H1 (cell line): ENCODE measurements at regions not wholly inside any gene's neighbourhood (a gene's known extent, or its start where the extent isn't known, plus 50 kb on each side); places are given as distances from the start of the nearest gene placed in this dataset.

ENCODE experiments used
- CTCF ChIA-PET: fragments of 300-600 bp; sonication (Branson Sonifier 250); formaldehyde crosslinking; loops from one replicate; lab custom pipeline; 2021; ENCODE audit not compliant: partially characterized antibody; lab: Charles Lee
- POLR2A ChIA-PET: fragments of 300-600 bp; sonication (Branson Sonifier 250); formaldehyde crosslinking; loops from one replicate; lab custom pipeline; 2021; ENCODE audit warnings: inconsistent platforms; ENCODE audit not compliant: partially characterized antibody; lab: Charles Lee
- DNase-seq, 2 experiments: peaks; one replicate each; pipeline versions ENCODE4 v3.0.0 to v3.0.0-alpha.2; 2010 to 2022; ENCODE audit warnings: low spot score in 2 of 2, low read depth in 1 of 2, mixed read lengths in 1 of 2
- FAIRE-seq: peaks from 2 replicates; lab custom pipeline; 2011; peaks lifted over from hg19 to GRCh38; lab: Jason Lieb, UNC
- H2AFZ ChIP-seq: 2 replicates; pipeline ENCODE4 v1.8.1; 2012; ENCODE audit warnings: low read length, inconsistent platforms
- H2AK5ac ChIP-seq: 2 replicates; pipeline ENCODE4 v1.6.1; 2013; ENCODE audit warnings: low read depth, low read length
- H2BK120ac ChIP-seq: replicated peaks from 2 replicates; pipeline ENCODE3; 2013; ENCODE audit warnings: low read depth, low read length, inconsistent platforms
- H2BK12ac ChIP-seq: 2 replicates; pipeline ENCODE4 v1.6.1; 2013; ENCODE audit warnings: low read depth, low read length
- H2BK15ac ChIP-seq: 2 replicates; pipeline ENCODE4 v1.6.1; 2013; ENCODE audit warnings: low read length
- H2BK20ac ChIP-seq: 2 replicates; pipeline ENCODE4 v1.6.1; 2013; ENCODE audit warnings: low read length
- H2BK5ac ChIP-seq: 2 replicates; pipeline ENCODE4 v1.6.1; 2013; ENCODE audit warnings: low read depth, low read length
- H3K14ac ChIP-seq: 2 replicates; pipeline ENCODE4 v1.6.1; 2013; ENCODE audit warnings: inconsistent platforms; ENCODE audit not compliant: insufficient read length
- H3K18ac ChIP-seq: 2 replicates; pipeline ENCODE4 v1.6.1; 2013; ENCODE audit warnings: low read length; ENCODE audit errors: extremely low read depth
- H3K23ac ChIP-seq: 2 replicates; pipeline ENCODE4 v1.6.1; 2013; ENCODE audit warnings: inconsistent platforms; ENCODE audit not compliant: insufficient read length
- H3K23me2 ChIP-seq: 2 replicates; pipeline ENCODE4 v1.6.1; 2013; ENCODE audit warnings: low read depth, low read length
- H3K27ac ChIP-seq: 2 replicates; pipeline ENCODE4 v1.6.1; 2011; ENCODE audit warnings: low read depth, low read length, inconsistent platforms
- H3K27me3 ChIP-seq, 4 experiments: replicated peaks in 1 of 4; 1 replicate in 1 of 4; 2 replicates in 3 of 4; pipeline versions ENCODE4 v1.6.1 to v1.8.1; 2011 to 2013; ENCODE audit warnings: low read length in 3 of 4, mild to moderate bottlenecking in 3 of 4, inconsistent platforms in 2 of 4, mixed read lengths in 2 of 4, moderate library complexity in 1 of 4; ENCODE audit not compliant: control insufficient read depth in 3 of 4, insufficient read depth in 3 of 4; ENCODE audit errors: extremely low read depth in 1 of 4
- H3K36me3 ChIP-seq, 4 experiments: 2 replicates each; pipeline versions ENCODE4 v1.6.1 to v1.8.1; 2011 to 2013; ENCODE audit warnings: mild to moderate bottlenecking in 4 of 4, low read length in 3 of 4, moderate library complexity in 2 of 4, control low read depth in 1 of 4, inconsistent platforms in 1 of 4; ENCODE audit not compliant: insufficient read depth in 4 of 4, control insufficient read depth in 2 of 4
- H3K4ac ChIP-seq: replicated peaks from 2 replicates; pipeline ENCODE3; 2013; ENCODE audit warnings: low read length, low read depth, mixed read lengths, inconsistent platforms; ENCODE audit not compliant: insufficient read length
- H3K4me1 ChIP-seq, 4 experiments: replicated peaks in 1 of 4; 1 replicate in 1 of 4; 2 replicates in 3 of 4; pipeline versions ENCODE4 v1.6.1 to v1.8.1; 2011 to 2013; ENCODE audit warnings: low read length in 3 of 4, inconsistent platforms in 2 of 4, mixed read lengths in 1 of 4; ENCODE audit not compliant: insufficient read depth in 4 of 4, control insufficient read depth in 3 of 4
- H3K4me2 ChIP-seq, 2 experiments: 2 replicates each; pipeline versions ENCODE4 v1.6.1 to v1.8.1; 2011 to 2013; ENCODE audit warnings: low read depth in 2 of 2, low read length in 2 of 2, control low read depth in 1 of 2, inconsistent platforms in 1 of 2, mild to moderate bottlenecking in 1 of 2; ENCODE audit not compliant: insufficient read depth in 1 of 2
- H3K4me3 ChIP-seq, 4 experiments: fragments of 200-600, 300-600 bp in 1 of 4; sonication (generic), shearing (Covaris generic), sonication (Bioruptor Twin) in 1 of 4; 2 replicates each; pipeline versions ENCODE4 v1.5.1 to v1.8.1; 2011 to 2016; ENCODE audit warnings: low read length in 4 of 4, low read depth in 3 of 4, control low read depth in 2 of 4, inconsistent platforms in 2 of 4, mild to moderate bottlenecking in 2 of 4, mixed read lengths in 1 of 4, moderate library complexity in 1 of 4; ENCODE audit not compliant: insufficient read depth in 2 of 4; ENCODE audit errors: extremely low read depth in 1 of 4
- H3K56ac ChIP-seq: replicated peaks from 2 replicates; pipeline ENCODE3; 2013; ENCODE audit warnings: low read depth, mild to moderate bottlenecking, mixed read lengths, low read length, inconsistent platforms; ENCODE audit not compliant: insufficient read length
- H3K79me1 ChIP-seq: 2 replicates; pipeline ENCODE4 v1.6.1; 2013; ENCODE audit warnings: low read depth, low read length, control low read depth
- H3K79me2 ChIP-seq, 2 experiments: 2 replicates each; pipeline versions ENCODE4 v1.6.1 to v1.8.1; 2012 to 2013; ENCODE audit warnings: low read length in 2 of 2, mild to moderate bottlenecking in 2 of 2, inconsistent platforms in 1 of 2; ENCODE audit not compliant: insufficient read depth in 2 of 2, control insufficient read depth in 1 of 2
- H3K9ac ChIP-seq, 4 experiments: replicated peaks in 1 of 4; 1 replicate in 1 of 4; 2 replicates in 3 of 4; pipeline versions ENCODE4 v1.6.1 to v1.8.1; 2011 to 2013; ENCODE audit warnings: low read depth in 3 of 4, low read length in 3 of 4, control low read depth in 2 of 4, mild to moderate bottlenecking in 2 of 4, moderate library complexity in 2 of 4, inconsistent platforms in 1 of 4; ENCODE audit errors: extremely low read depth in 1 of 4
- H3K9me3 ChIP-seq, 2 experiments: 2 replicates each; pipeline versions ENCODE4 v1.6.1 to v1.8.1; 2012 to 2013; ENCODE audit warnings: mild to moderate bottlenecking in 2 of 2, moderate library complexity in 2 of 2, control low read depth in 1 of 2, inconsistent platforms in 1 of 2, low read depth in 1 of 2, low read length in 1 of 2, mixed read lengths in 1 of 2; ENCODE audit not compliant: insufficient read depth in 2 of 2
- H4K20me1 ChIP-seq, 2 experiments: replicated peaks in 1 of 2; 2 replicates each; pipeline versions ENCODE3 to v1.8.1; 2011 to 2013; ENCODE audit warnings: inconsistent platforms in 2 of 2, low read length in 2 of 2, mild to moderate bottlenecking in 1 of 2; ENCODE audit not compliant: insufficient read depth in 2 of 2, control insufficient read depth in 1 of 2
- H4K5ac ChIP-seq: 2 replicates; pipeline ENCODE4 v1.6.1; 2013; ENCODE audit warnings: low read length, low read depth, mixed read lengths, inconsistent platforms; ENCODE audit not compliant: insufficient read length
- H4K8ac ChIP-seq: 2 replicates; pipeline ENCODE4 v1.8.0; 2013; ENCODE audit warnings: mild to moderate bottlenecking, moderate library complexity, low read length, inconsistent platforms; ENCODE audit not compliant: insufficient read depth; ENCODE audit errors: extremely low read depth
- H4K91ac ChIP-seq: replicated peaks from 2 replicates; pipeline ENCODE3; 2013; ENCODE audit warnings: low read length, mixed read lengths, inconsistent platforms; ENCODE audit not compliant: insufficient read length
- CTCF ChIP-seq, 3 experiments: IDR thresholded peaks; 1 replicate in 2 of 3; 2 replicates in 1 of 3; pipeline versions ENCODE4 v1.5.1 to v1.6.1; 2011; ENCODE audit warnings: low read length in 3 of 3, mild to moderate bottlenecking in 3 of 3, inconsistent platforms in 2 of 3, low read depth in 1 of 3, moderate library complexity in 1 of 3; ENCODE audit not compliant: insufficient read depth in 1 of 3; ENCODE audit errors: control extremely low read depth in 1 of 3
- RAD21 ChIP-seq, 2 experiments: IDR thresholded peaks in 1 of 2; conservative IDR thresholded peaks in 1 of 2; 2 replicates each; pipeline ENCODE4 v1.6.1; 2011; ENCODE audit warnings: low read depth in 2 of 2, low read length in 2 of 2, improper control_type of control experiment in 1 of 2, inconsistent platforms in 1 of 2, mild to moderate bottlenecking in 1 of 2, moderate library complexity in 1 of 2
- SIRT6 ChIP-seq: IDR thresholded peaks from one replicate; pipeline ENCODE4 v1.7.1; 2012; ENCODE audit warnings: low read length, inconsistent platforms
- WGBS, 2 experiments: shearing (Covaris generic) in 1 of 2; methylation state at CpG; one replicate each; pipeline versions ENCODE4 v1.1.6 to v1.1.7; 2013 to 2015; ENCODE audit warnings: low lambda C conversion rate in 2 of 2, mixed read lengths in 2 of 2, inconsistent platforms in 1 of 2, low coverage in 1 of 2, missing lambda C conversion rate in 1 of 2; ENCODE audit not compliant: insufficient replicate concordance in 2 of 2, insufficient coverage in 1 of 2, insufficient read length in 1 of 2; ENCODE audit errors: extremely low coverage in 1 of 2, missing lambda C conversion rate in 1 of 2; 5-methylcytosine and 5-hydroxymethylcytosine counted together

- no peaks in the 10 kb centered on the region for H3K23me2 ChIP-seq
- no peak overlapping the region for H3K4me3 ChIP-seq
- H2BK15ac ChIP-seq, result no peak overlapping the region
- H3K9me3 ChIP-seq, result no peaks in the 10 kb centered on the region
- H2BK20ac ChIP-seq, result no peak overlapping the region
- no peak overlapping the region for H3K4ac ChIP-seq
- ChIA-PET CTCF (interaction anchor here (0.6 to 11.1 kb wide), 44 partner anchors 9 to 588 kb away, joined by 3 to 144 read pairs (median 4); partner anchors contain the start of gene DARS1), POLR2A (no interaction called here)
- no peak overlapping the region for H3K14ac ChIP-seq
- H2BK120ac ChIP-seq, result no peak overlapping the region
- H3K56ac ChIP-seq, result no peak overlapping the region
- 67% methylated on average over 3 of the region's 3 CpGs; no CpG with 5 or more reads in 1 of the 2 experiments for WGBS, 2 experiments
- H4K20me1 ChIP-seq, result no peaks in the 10 kb centered on the region
- no peaks in the 10 kb centered on the region for H3K79me2 ChIP-seq
- H4K5ac ChIP-seq, result no peak overlapping the region
- TF ChIP-seq SIRT6 (no peak), CTCF (IDR thresholded peaks at IDR 0.05; ENCODE audit: control extremely low read depth in 1 of 3, insufficient read depth in 1 of 3, low read depth in 1 of 3, low read length in 3 of 3) (peak; percentile 69 to 87 (median 77)), RAD21 (IDR thresholded peaks at IDR 0.05 in 1 of 2, conservative IDR thresholded peaks at IDR 0.05 in 1 of 2; ENCODE audit: low read depth in 2 of 2, low read length in 2 of 2) (peak; percentile 92 to 95)
- no peak overlapping the region for H2BK5ac ChIP-seq
- no peak overlapping the region for H2BK12ac ChIP-seq
- FAIRE-seq, result peak; percentile 91
- H3K9ac ChIP-seq, result no peak overlapping the region
- H3K27ac ChIP-seq, result no peak overlapping the region
- H4K8ac ChIP-seq, result no peak overlapping the region
- H3K27me3 ChIP-seq, result no peaks in the 10 kb centered on the region
- no peak overlapping the region for H3K18ac ChIP-seq
- H3K79me1 ChIP-seq, result no peaks in the 10 kb centered on the region
- no peak overlapping the region for H4K91ac ChIP-seq
- H3K36me3 ChIP-seq, result no peaks in the 10 kb centered on the region
- H3K4me2 ChIP-seq, result no peak overlapping the region
- no peak for DNase-seq
- H2AFZ ChIP-seq, result no peak overlapping the region
- H3K23ac ChIP-seq, result no peak overlapping the region
- no peak overlapping the region for H2AK5ac ChIP-seq
- no peaks in the 10 kb centered on the region for H3K4me1 ChIP-seq
These were observed 266.8 kb upstream of the CXCR4 start for GRCh38 chr2:136384531-136385303.
